ENCODE measurements at regions not wholly inside any gene's neighbourhood (a gene's known extent, or its start where the extent isn't known, plus 50 kb on each side); places are given as distances from the start of the nearest gene placed in this dataset.

- Histone ChIP-seq H2BK5ac (ENCODE audit: low read depth, low read length, poor library complexity) (no peak overlapping the region), H3K4ac (ENCODE audit: low read depth, low read length) (no peak overlapping the region), H3K9me3 (ENCODE audit: insufficient read depth, low read depth, low read length) (no peaks in the 10 kb centered on the region), H2AFZ (ENCODE audit: insufficient read depth, low read length, poor library complexity) (no peak overlapping the region), H2BK120ac (ENCODE audit: insufficient read depth, low read length, poor library complexity) (no peak overlapping the region), H2BK12ac (ENCODE audit: low read length) (no peak overlapping the region), H4K12ac (ENCODE audit: low read depth, low read length) (no peak overlapping the region), H3K4me3 (ENCODE audit: low read depth, low read length) (no peak overlapping the region), H3K23ac (ENCODE audit: low read length) (no peak overlapping the region), H3K79me1 (ENCODE audit: low read length) (no peaks in the 10 kb centered on the region), H4K91ac (ENCODE audit: low read depth, low read length) (no peak overlapping the region), H3K4me2 (ENCODE audit: low read length) (no peak overlapping the region), H3K9ac (ENCODE audit: low read length) (no peak overlapping the region), H3K36me3 (ENCODE audit: control insufficient read depth in 1 of 2, insufficient read depth in 2 of 2, low read length in 2 of 2) (no peaks in the 10 kb centered on the region), H3K18ac (ENCODE audit: low read length) (no peak overlapping the region), H3K27ac (ENCODE audit: low read depth, low read length) (no peak overlapping the region), H3K14ac (ENCODE audit: low read length) (no peak overlapping the region), H2AK5ac (ENCODE audit: low read length) (no peak overlapping the region), H3K4me1 (ENCODE audit: control insufficient read depth in 1 of 2, insufficient read depth in 2 of 2, low read length in 2 of 2) (no peaks in the 10 kb centered on the region), H3K27me3 (ENCODE audit: insufficient read depth, low read length) (no peaks in the 10 kb centered on the region), H4K8ac (ENCODE audit: low read depth, low read length) (no peak overlapping the region), H3K79me2 (ENCODE audit: control insufficient read depth, insufficient read depth, low read length, poor library complexity) (no peaks in the 10 kb centered on the region)
- no peak for DNase-seq
- no CpG with 5 or more reads among the region's 2 CpGs for WGBS (ENCODE audit: extremely low coverage, insufficient coverage, insufficient read length)
Observed at GRCh38 chr9:90069085-90069484, 464.3 kb downstream of the GADD45G start.

- Histone ChIP-seq H3K4me3 (ENCODE audit: low read depth, low read length) (no peak overlapping the region), H4K12ac (ENCODE audit: low read depth, low read length) (no peak overlapping the region), H2BK5ac (ENCODE audit: low read depth, low read length, poor library complexity) (no peak overlapping the region), H3K79me2 (ENCODE audit: control insufficient read depth, insufficient read depth, low read length, poor library complexity) (no peaks in the 10 kb centered on the region), H3K9ac (ENCODE audit: low read length) (no peak overlapping the region), H3K9me3 (ENCODE audit: insufficient read depth, low read depth, low read length) (no peaks in the 10 kb centered on the region), H3K27me3 (ENCODE audit: insufficient read depth, low read length) (no peaks in the 10 kb centered on the region), H3K4ac (ENCODE audit: low read depth, low read length) (no peak overlapping the region), H3K4me2 (ENCODE audit: low read length) (no peak overlapping the region), H3K14ac (ENCODE audit: low read length) (no peak overlapping the region), H2BK120ac (ENCODE audit: insufficient read depth, low read length, poor library complexity) (no peak overlapping the region), H3K27ac (ENCODE audit: low read depth, low read length) (no peak overlapping the region), H2AK5ac (ENCODE audit: low read length) (no peak overlapping the region), H4K8ac (ENCODE audit: low read depth, low read length) (no peak overlapping the region), H2AFZ (ENCODE audit: insufficient read depth, low read length, poor library complexity) (no peak overlapping the region), H3K36me3 (ENCODE audit: control insufficient read depth in 1 of 2, insufficient read depth in 2 of 2, low read length in 2 of 2) (no peaks in the 10 kb centered on the region), H4K91ac (ENCODE audit: low read depth, low read length) (no peak overlapping the region), H3K4me1 (ENCODE audit: control insufficient read depth in 1 of 2, insufficient read depth in 2 of 2, low read length in 2 of 2) (no peaks in the 10 kb centered on the region), H3K18ac (ENCODE audit: low read length) (no peak overlapping the region), H3K23ac (ENCODE audit: low read length) (no peak overlapping the region), H3K79me1 (ENCODE audit: low read length) (no peaks in the 10 kb centered on the region), H2BK12ac (ENCODE audit: low read length) (no peak overlapping the region)
- WGBS (ENCODE audit: extremely low coverage, insufficient coverage, insufficient read length) = no CpG with 5 or more reads among the region's 5 CpGs
- DNase-seq = no peak
Observed at GRCh38 chr9:90070056-90070455, 465.2 kb downstream of the GADD45G start.

- Histone ChIP-seq H3K4me2 (ENCODE audit: low read length) (no peak overlapping the region), H2BK12ac (ENCODE audit: low read length) (no peak overlapping the region), H3K4me1 (ENCODE audit: control insufficient read depth in 1 of 2, insufficient read depth in 2 of 2, low read length in 2 of 2) (no peaks in the 10 kb centered on the region), H3K27ac (ENCODE audit: low read depth, low read length) (no peak overlapping the region), H2BK5ac (ENCODE audit: low read depth, low read length, poor library complexity) (no peak overlapping the region), H3K4ac (ENCODE audit: low read depth, low read length) (no peak overlapping the region), H3K9ac (ENCODE audit: low read length) (no peak overlapping the region), H3K9me3 (ENCODE audit: insufficient read depth, low read depth, low read length) (no peaks in the 10 kb centered on the region), H3K79me2 (ENCODE audit: control insufficient read depth, insufficient read depth, low read length, poor library complexity) (no peaks in the 10 kb centered on the region), H3K18ac (ENCODE audit: low read length) (no peak overlapping the region), H2AK5ac (ENCODE audit: low read length) (no peak overlapping the region), H4K8ac (ENCODE audit: low read depth, low read length) (no peak overlapping the region), H4K91ac (ENCODE audit: low read depth, low read length) (no peak overlapping the region), H2AFZ (ENCODE audit: insufficient read depth, low read length, poor library complexity) (no peak overlapping the region), H3K79me1 (ENCODE audit: low read length) (no peaks in the 10 kb centered on the region), H3K4me3 (ENCODE audit: low read depth, low read length) (no peak overlapping the region), H2BK120ac (ENCODE audit: insufficient read depth, low read length, poor library complexity) (no peak overlapping the region), H3K36me3 (ENCODE audit: control insufficient read depth in 1 of 2, insufficient read depth in 2 of 2, low read length in 2 of 2) (no peaks in the 10 kb centered on the region), H3K23ac (ENCODE audit: low read length) (no peak overlapping the region), H3K14ac (ENCODE audit: low read length) (no peak overlapping the region), H4K12ac (ENCODE audit: low read depth, low read length) (no peak overlapping the region), H3K27me3 (ENCODE audit: insufficient read depth, low read length) (no peaks in the 10 kb centered on the region)
- WGBS (ENCODE audit: extremely low coverage, insufficient coverage, insufficient read length) = no CpG with 5 or more reads among the region's 1 CpG
- DNase-seq = no peak
Observed at GRCh38 chr9:90070469-90070868, 465.7 kb downstream of the GADD45G start.

- no peak for DNase-seq
- no peak overlapping the region for H4K8ac ChIP-seq (ENCODE audit: low read depth, low read length)
- H3K4ac ChIP-seq (ENCODE audit: low read depth, low read length) = no peak overlapping the region
- H4K91ac ChIP-seq (ENCODE audit: low read depth, low read length) = no peak overlapping the region
- no CpG with 5 or more reads among the region's 7 CpGs for WGBS (ENCODE audit: extremely low coverage, insufficient coverage, insufficient read length)
- H3K79me1 ChIP-seq (ENCODE audit: low read length) = no peaks in the 10 kb centered on the region
- H2BK5ac ChIP-seq (ENCODE audit: low read depth, low read length, poor library complexity) = no peak overlapping the region
- H3K36me3 ChIP-seq (ENCODE audit: control insufficient read depth in 1 of 2, insufficient read depth in 2 of 2, low read length in 2 of 2) = no peaks in the 10 kb centered on the region
- no peak overlapping the region for H3K14ac ChIP-seq (ENCODE audit: low read length)
- H3K79me2 ChIP-seq (ENCODE audit: control insufficient read depth, insufficient read depth, low read length, poor library complexity) = no peaks in the 10 kb centered on the region
- H3K27ac ChIP-seq (ENCODE audit: low read depth, low read length) = no peak overlapping the region
- no peak overlapping the region for H2BK12ac ChIP-seq (ENCODE audit: low read length)
- H3K27me3 ChIP-seq (ENCODE audit: insufficient read depth, low read length) = no peaks in the 10 kb centered on the region
- no peak overlapping the region for H3K18ac ChIP-seq (ENCODE audit: low read length)
- H3K9ac ChIP-seq (ENCODE audit: low read length) = no peak overlapping the region
- no peak overlapping the region for H3K4me3 ChIP-seq (ENCODE audit: low read depth, low read length)
- H2AK5ac ChIP-seq (ENCODE audit: low read length) = no peak overlapping the region
- H3K4me2 ChIP-seq (ENCODE audit: low read length) = no peak overlapping the region
- no peak overlapping the region for H3K23ac ChIP-seq (ENCODE audit: low read length)
- no peaks in the 10 kb centered on the region for H3K9me3 ChIP-seq (ENCODE audit: insufficient read depth, low read depth, low read length)
- H3K4me1 ChIP-seq (ENCODE audit: control insufficient read depth in 1 of 2, insufficient read depth in 2 of 2, low read length in 2 of 2) = no peaks in the 10 kb centered on the region
- no peak overlapping the region for H4K12ac ChIP-seq (ENCODE audit: low read depth, low read length)
- no peak overlapping the region for H2BK120ac ChIP-seq (ENCODE audit: insufficient read depth, low read length, poor library complexity)
- no peak overlapping the region for H2AFZ ChIP-seq (ENCODE audit: insufficient read depth, low read length, poor library complexity)
Observed at GRCh38 chr9:90070931-90071660, 466.3 kb downstream of the GADD45G start.
